GM03348 (cell line): ENCODE measurements at regions not wholly inside any gene's neighbourhood (a gene's known extent, or its start where the extent isn't known, plus 50 kb on each side); places are given as distances from the start of the nearest gene placed in this dataset.
"Not testable (repeated sequence)": the region's sequence is repeated elsewhere in the genome, so short reads cannot be mapped to it uniquely, and the experiment has no call there.

Source experiments
- DNase-seq: peaks from one replicate; pipeline ENCODE4 v3.0.0; 2012; ENCODE audit warnings: low spot score

GRCh38 chr15:60134609-60135008, 130.5 kb downstream of the FOXB1 start:
- no peak for DNase-seq

GRCh38 chr15:60135961-60136360, 131.8 kb downstream of the FOXB1 start:
- DNase-seq, result no peak

GRCh38 chr15:60137711-60138396, 133.7 kb downstream of the FOXB1 start:
- DNase-seq, result peak; percentile 27

GRCh38 chr15:60138397-60138968, 134.4 kb downstream of the FOXB1 start:
- DNase-seq, result no peak

GRCh38 chr15:60152386-60152785, 148.3 kb downstream of the FOXB1 start:
- DNase-seq, result no peak

- DNase-seq, result no peak
Measured at GRCh38 chr15:60154764-60155325, 150.7 kb downstream of the FOXB1 start.

GRCh38 chr15:60155661-60156060, 151.6 kb downstream of the FOXB1 start:
- peak; percentile 63 for DNase-seq

- no peak for DNase-seq
Measured at GRCh38 chr15:60160909-60161308, 156.8 kb downstream of the FOXB1 start.

GRCh38 chr15:60161704-60162103, 157.6 kb downstream of the FOXB1 start:
- DNase-seq, result no peak

GRCh38 chr15:60162251-60162967, 158.3 kb downstream of the FOXB1 start:
- no peak for DNase-seq

- DNase-seq, result no peak
Measured at GRCh38 chr15:60162968-60163355, 158.9 kb downstream of the FOXB1 start.

- no peak for DNase-seq
Measured at GRCh38 chr15:60165111-60165510, 161.0 kb downstream of the FOXB1 start.

- no peak for DNase-seq
Measured at GRCh38 chr15:60172143-60172542, 168.0 kb downstream of the FOXB1 start.

GRCh38 chr15:60179786-60180391, 175.8 kb downstream of the FOXB1 start:
- peak; percentile 64 for DNase-seq

- DNase-seq, result not testable (repeated sequence)
Measured at GRCh38 chr15:60181957-60182356, 177.8 kb downstream of the FOXB1 start.

- no peak for DNase-seq
Measured at GRCh38 chr15:60183366-60183765, 179.3 kb downstream of the FOXB1 start.

- DNase-seq, result no peak
Measured at GRCh38 chr15:60184579-60184978, 180.5 kb downstream of the FOXB1 start.

GRCh38 chr15:60191016-60191415, 186.9 kb downstream of the FOXB1 start:
- no peak for DNase-seq

- no peak for DNase-seq
Measured at GRCh38 chr15:60191821-60192220, 187.7 kb downstream of the FOXB1 start.

GRCh38 chr15:60195611-60196010, 191.5 kb downstream of the FOXB1 start:
- no peak for DNase-seq

GRCh38 chr15:60204131-60204885, 193.5 kb downstream of the ANXA2 start:
- no peak for DNase-seq

- no peak for DNase-seq
Measured at GRCh38 chr15:60208709-60209108, 189.1 kb downstream of the ANXA2 start.
